OCI-LY7 (cell line): ENCODE measurements at regions not wholly inside any gene's neighbourhood (a gene's known extent, or its start where the extent isn't known, plus 50 kb on each side); places are given as distances from the start of the nearest gene placed in this dataset.

Experiments used
- BruUV-seq: library from RNA; stranded (reverse); fragments of 400-500 nt; replicated peaks from 2 replicates; lab custom pipeline; 2021; lab: Mats Ljungman, UMichigan
- CTCF ChIA-PET: fragments of 300-600 bp; sonication (Branson Sonifier 250); formaldehyde crosslinking; loops from one replicate; lab custom pipeline; 2022; ENCODE audit warnings: antibody characterized with exemption; ENCODE audit not compliant: unreplicated experiment; lab: Charles Lee
- POLR2A ChIA-PET: fragments of 300-600 bp; sonication (Branson Sonifier 250); formaldehyde crosslinking; loops from one replicate; lab custom pipeline; 2022; ENCODE audit warnings: antibody characterized with exemption; lab: Charles Lee
- DNase-seq: peaks from one replicate; pipeline ENCODE4 v3.0.0-alpha.2; 2015; ENCODE audit warnings: low spot score
- H2AFZ ChIP-seq: fragments of 200-600 bp; sonication (generic), shearing (Covaris generic); 2 replicates; pipeline ENCODE4 v1.6.1; 2014; ENCODE audit warnings: mild to moderate bottlenecking, antibody characterized with exemption, low read length, moderate library complexity
- H3K27ac ChIP-seq: fragments of 200-600 bp; sonication (generic); 2 replicates; pipeline ENCODE4 v1.5.1; 2014; ENCODE audit warnings: mixed run types, low read depth, mild to moderate bottlenecking, moderate library complexity, low read length, inconsistent platforms; ENCODE audit not compliant: poor library complexity, severe bottlenecking
- H3K36me3 ChIP-seq: fragments of 200-600 bp; sonication (generic); 2 replicates; pipeline ENCODE4 v1.6.1; 2014; ENCODE audit warnings: mild to moderate bottlenecking, antibody characterized with exemption, low read length, moderate library complexity, mixed read lengths; ENCODE audit not compliant: insufficient read depth
- H3K4me1 ChIP-seq: fragments of 200-600 bp; sonication (generic); 2 replicates; pipeline ENCODE4 v1.5.1; 2014; ENCODE audit warnings: mild to moderate bottlenecking, low read length; ENCODE audit not compliant: insufficient read depth, poor library complexity, severe bottlenecking
- H3K4me2 ChIP-seq: fragments of 200-600 bp; sonication (generic); 2 replicates; pipeline ENCODE4 v1.6.1; 2014; ENCODE audit warnings: mild to moderate bottlenecking, low read length
- H3K4me3 ChIP-seq: fragments of 200-600 bp; sonication (generic); 2 replicates; pipeline ENCODE4 v1.5.1; 2014; ENCODE audit warnings: mild to moderate bottlenecking, low read depth, low read length; ENCODE audit not compliant: poor library complexity, severe bottlenecking
- H3K79me2 ChIP-seq: fragments of 200-600 bp; sonication (generic); 2 replicates; pipeline ENCODE4 v1.6.1; 2016; ENCODE audit warnings: low read depth, mild to moderate bottlenecking, low read length, moderate library complexity, mixed read lengths; ENCODE audit not compliant: insufficient read depth
- H3K9me2 ChIP-seq: fragments of 200-600 bp; sonication (generic); 2 replicates; pipeline ENCODE4 v1.6.1; 2016; ENCODE audit warnings: mild to moderate bottlenecking, low read length, mixed read lengths; ENCODE audit not compliant: insufficient read depth
- H3K9me3 ChIP-seq: fragments of 200-600 bp; sonication (generic); 2 replicates; pipeline ENCODE4 v1.6.1; 2014; ENCODE audit warnings: mild to moderate bottlenecking, mixed run types, low read length, mixed read lengths
- H4K20me1 ChIP-seq: fragments of 200-600 bp; sonication (generic); 2 replicates; pipeline ENCODE4 v1.6.1; 2014; ENCODE audit warnings: mild to moderate bottlenecking, antibody characterized with exemption, low read length, moderate library complexity, mixed read lengths; ENCODE audit not compliant: insufficient read depth
- EZH2phosphoT487 ChIP-seq: fragments of 200-600 bp; sonication (generic); IDR thresholded peaks from 2 replicates; pipeline ENCODE4 v1.6.1; 2018; ENCODE audit warnings: low read depth, borderline replicate concordance, mild to moderate bottlenecking, mixed run types, antibody characterized with exemption, low read length, moderate library complexity, mixed read lengths
- intact Hi-C: fragments of 100-400 bp; cut with micrococcal nuclease; formaldehyde crosslinking; loops from one replicate; pipeline ENCODE4 v1.10.0; 2022; ENCODE audit not compliant: unreplicated experiment
- TF ChIP-seq, protein P1 (sequence below): fragments of 200-600 bp; sonication (generic); conservative IDR thresholded peaks from 2 replicates; pipeline ENCODE4 v1.5.1; 2014; ENCODE audit warnings: mild to moderate bottlenecking, antibody characterized with exemption, low read length, moderate library complexity, mixed read lengths

DNA sequence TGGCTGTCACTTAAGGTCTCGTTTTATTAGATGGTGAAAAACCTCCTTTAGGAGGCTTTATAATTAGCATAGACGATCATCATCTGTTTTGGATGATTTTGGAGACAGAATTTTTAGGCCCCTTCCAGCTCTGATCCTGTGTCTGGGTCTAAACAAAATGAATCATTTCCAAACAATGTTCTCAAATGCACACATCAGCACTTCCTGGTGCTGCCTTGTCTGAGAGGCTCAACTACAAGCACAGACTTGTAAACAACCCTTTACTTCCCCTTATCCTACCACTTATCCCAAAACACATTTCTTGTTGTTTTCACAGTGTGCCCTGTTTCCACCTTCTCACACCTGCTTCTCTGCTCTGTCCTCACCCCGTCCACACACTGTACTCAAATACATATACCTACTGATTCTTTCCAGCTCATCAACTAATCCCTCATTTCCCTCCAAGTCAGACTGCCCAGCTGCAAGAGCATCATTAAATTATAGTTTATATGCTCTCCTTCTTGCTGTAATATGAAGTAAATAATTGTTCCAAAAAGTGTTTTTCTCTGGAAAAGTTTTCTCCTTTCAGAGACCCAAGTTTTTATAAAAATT, 71.2 kb upstream of the COL3A1 start:
- no peak overlapping the region for H3K4me2 ChIP-seq
- BruUV-seq, result no TSS peak
- no peak for DNase-seq
- no peak overlapping the region for H3K4me3 ChIP-seq
- H4K20me1 ChIP-seq, result no peaks in the 10 kb centered on the region
- no peaks in the 10 kb centered on the region for H3K9me3 ChIP-seq
- no peaks in the 10 kb centered on the region for H3K36me3 ChIP-seq
- H3K27ac ChIP-seq, result no peak overlapping the region
- H2AFZ ChIP-seq, result no peak overlapping the region
- ChIA-PET CTCF (no interaction called here), POLR2A (no interaction called here)
- TF ChIP-seq, protein P1, sequence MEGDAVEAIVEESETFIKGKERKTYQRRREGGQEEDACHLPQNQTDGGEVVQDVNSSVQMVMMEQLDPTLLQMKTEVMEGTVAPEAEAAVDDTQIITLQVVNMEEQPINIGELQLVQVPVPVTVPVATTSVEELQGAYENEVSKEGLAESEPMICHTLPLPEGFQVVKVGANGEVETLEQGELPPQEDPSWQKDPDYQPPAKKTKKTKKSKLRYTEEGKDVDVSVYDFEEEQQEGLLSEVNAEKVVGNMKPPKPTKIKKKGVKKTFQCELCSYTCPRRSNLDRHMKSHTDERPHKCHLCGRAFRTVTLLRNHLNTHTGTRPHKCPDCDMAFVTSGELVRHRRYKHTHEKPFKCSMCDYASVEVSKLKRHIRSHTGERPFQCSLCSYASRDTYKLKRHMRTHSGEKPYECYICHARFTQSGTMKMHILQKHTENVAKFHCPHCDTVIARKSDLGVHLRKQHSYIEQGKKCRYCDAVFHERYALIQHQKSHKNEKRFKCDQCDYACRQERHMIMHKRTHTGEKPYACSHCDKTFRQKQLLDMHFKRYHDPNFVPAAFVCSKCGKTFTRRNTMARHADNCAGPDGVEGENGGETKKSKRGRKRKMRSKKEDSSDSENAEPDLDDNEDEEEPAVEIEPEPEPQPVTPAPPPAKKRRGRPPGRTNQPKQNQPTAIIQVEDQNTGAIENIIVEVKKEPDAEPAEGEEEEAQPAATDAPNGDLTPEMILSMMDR, result no peak
- no peak for TF ChIP-seq EZH2phosphoT487
- intact Hi-C loops, result no loop called here
- H3K4me1 ChIP-seq, result no peaks in the 10 kb centered on the region
- no peaks in the 10 kb centered on the region for H3K9me2 ChIP-seq
- no peaks in the 10 kb centered on the region for H3K79me2 ChIP-seq

DNA sequence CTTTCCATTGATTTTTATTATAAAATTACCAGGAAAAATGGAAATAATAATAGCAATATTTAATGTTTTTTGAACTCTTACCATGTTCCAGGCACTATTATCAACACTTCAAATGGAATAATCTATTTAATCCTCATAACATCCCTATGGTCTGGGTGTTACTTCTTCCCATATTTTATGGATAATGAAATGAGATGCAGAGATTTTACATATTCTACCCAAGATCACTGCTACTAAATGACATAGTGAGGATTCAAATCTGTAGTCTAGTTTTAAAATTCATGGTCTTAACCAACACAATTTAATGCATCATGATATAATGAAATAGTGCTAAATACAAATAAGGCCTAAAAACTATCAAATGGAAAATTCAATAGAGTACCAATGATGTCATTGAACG, 70.4 kb upstream of the COL3A1 start:
- ChIA-PET POLR2A (no interaction called here), CTCF (no interaction called here)
- no peak overlapping the region for H3K4me3 ChIP-seq
- H3K9me3 ChIP-seq, result no peaks in the 10 kb centered on the region
- BruUV-seq, result no TSS peak
- no peak overlapping the region for H2AFZ ChIP-seq
- no peak overlapping the region for H3K4me2 ChIP-seq
- no peak for DNase-seq
- intact Hi-C loops, result no loop called here
- no peaks in the 10 kb centered on the region for H3K4me1 ChIP-seq
- no peaks in the 10 kb centered on the region for H4K20me1 ChIP-seq
- H3K9me2 ChIP-seq, result no peaks in the 10 kb centered on the region
- no peak for TF ChIP-seq EZH2phosphoT487
- TF ChIP-seq, protein P1, result no peak
- H3K79me2 ChIP-seq, result no peaks in the 10 kb centered on the region
- H3K27ac ChIP-seq, result no peak overlapping the region
- no peaks in the 10 kb centered on the region for H3K36me3 ChIP-seq

DNA sequence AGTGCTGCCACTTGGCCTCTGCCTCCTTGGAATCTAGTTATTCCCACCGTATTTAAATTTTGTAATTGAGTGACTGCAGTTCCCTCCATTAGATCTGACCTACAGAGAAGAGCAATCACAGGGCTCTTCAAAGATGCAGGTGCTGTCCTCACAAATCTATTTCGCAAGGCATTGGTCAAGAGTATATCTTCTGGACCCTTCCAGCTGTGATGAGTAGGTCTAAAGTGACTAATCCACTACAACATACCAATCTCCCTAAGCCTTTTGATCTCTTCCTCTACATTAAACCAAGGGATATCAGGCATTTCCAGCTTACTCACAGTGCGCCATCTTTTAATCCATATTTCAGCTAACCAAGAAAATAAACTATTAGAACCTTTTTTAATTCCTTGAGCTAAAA, 65.1 kb upstream of the COL3A1 start:
- TF ChIP-seq EZH2phosphoT487, result no peak
- TF ChIP-seq, protein P1, result no peak
- no peaks in the 10 kb centered on the region for H4K20me1 ChIP-seq
- H3K79me2 ChIP-seq, result no peaks in the 10 kb centered on the region
- no peaks in the 10 kb centered on the region for H3K36me3 ChIP-seq
- intact Hi-C loops, result no loop called here
- BruUV-seq, result no TSS peak
- no peak overlapping the region for H3K4me2 ChIP-seq
- no peak for DNase-seq
- CTCF ChIA-PET, result no interaction called here
- no peaks in the 10 kb centered on the region for H3K9me2 ChIP-seq
- no peaks in the 10 kb centered on the region for H3K4me1 ChIP-seq
- H2AFZ ChIP-seq, result no peak overlapping the region
- no peak overlapping the region for H3K27ac ChIP-seq
- no peak overlapping the region for H3K4me3 ChIP-seq
- H3K9me3 ChIP-seq, result no peaks in the 10 kb centered on the region
- POLR2A ChIA-PET, result interaction anchor here (0.6 to 1.0 kb wide), 2 partner anchors 10 to 14 kb away, joined by 3 read pairs; no protein-coding TSS in a partner anchor
